AML-193 (cell line): ENCODE measurements at regions not wholly inside any gene's neighbourhood (a gene's known extent, or its start where the extent isn't known, plus 50 kb on each side); places are given as distances from the start of the nearest gene placed in this dataset.
"Not testable (repeated sequence)": the region's sequence is repeated elsewhere in the genome, so short reads cannot be mapped to it uniquely, and the experiment has no call there.

ENCODE experiments used
- DNase-seq, 2 experiments: peaks; one replicate each; lab custom pipeline; 2025; lab: John Stamatoyannopoulos, UW

DNA sequence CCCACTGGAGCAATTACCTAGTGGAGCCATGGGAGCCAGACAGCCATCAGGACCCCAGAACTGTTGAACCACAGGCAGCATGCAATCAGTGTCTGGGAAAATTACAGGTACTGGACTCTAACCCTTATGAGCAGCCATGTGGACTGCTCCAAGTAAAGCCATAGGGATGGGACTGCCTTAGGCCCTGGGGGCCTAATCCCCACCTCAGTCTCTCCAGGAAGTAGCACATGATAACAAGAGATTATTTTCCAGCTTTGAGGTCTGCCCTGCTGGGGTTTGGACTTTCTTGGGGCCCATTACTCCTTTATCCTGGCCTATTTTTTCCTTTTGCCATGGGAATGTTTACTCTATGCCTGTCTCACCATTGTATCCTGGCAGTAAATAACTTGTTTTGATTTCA, 226.8 kb downstream of the AEBP2 start:
- DNase-seq, result no peak

GRCh38 chr12:19669793-19670192, 230.5 kb downstream of the AEBP2 start:
- DNase-seq, result no peak

DNA sequence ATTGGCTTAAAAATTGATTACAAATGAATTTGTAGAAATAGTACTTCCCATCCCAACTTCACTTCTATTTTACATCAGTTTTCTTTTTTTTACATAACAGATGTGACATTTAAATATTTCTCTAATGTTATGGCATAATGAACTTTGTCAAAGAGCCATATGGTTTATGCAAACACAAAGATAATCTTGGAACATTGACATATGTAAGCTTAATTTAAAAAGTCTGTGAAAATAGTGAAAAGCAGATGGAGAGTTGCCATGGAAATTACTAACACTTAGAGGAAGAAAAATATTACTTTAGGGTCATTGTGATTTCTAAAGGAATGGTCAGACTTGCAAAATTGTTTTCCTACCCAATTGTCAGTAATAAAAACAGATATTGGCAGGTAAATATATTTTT, 232.4 kb downstream of the AEBP2 start:
- no peak for DNase-seq

DNA sequence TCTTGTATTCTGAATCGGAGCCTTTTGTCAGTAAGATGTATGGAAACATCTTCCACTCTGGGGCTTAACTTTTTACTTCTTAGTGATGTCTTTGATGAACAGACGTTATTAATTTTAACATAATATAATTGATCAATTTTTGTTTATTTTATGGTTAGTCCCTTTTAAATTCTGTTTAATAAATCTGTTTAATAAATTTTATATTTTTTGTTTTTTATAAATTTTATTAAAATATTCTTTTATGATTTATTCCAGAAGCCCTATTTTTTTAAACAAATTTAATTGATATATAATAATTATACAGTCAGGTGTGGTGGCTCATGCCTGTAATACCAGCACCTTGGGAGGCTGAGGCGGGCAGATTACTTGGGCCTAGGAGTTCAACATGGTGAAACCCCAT, 235.1 kb downstream of the AEBP2 start:
- no peak for DNase-seq

GRCh38 chr12:19675361-19675760, 236.1 kb downstream of the AEBP2 start:
- no peak for DNase-seq

DNA sequence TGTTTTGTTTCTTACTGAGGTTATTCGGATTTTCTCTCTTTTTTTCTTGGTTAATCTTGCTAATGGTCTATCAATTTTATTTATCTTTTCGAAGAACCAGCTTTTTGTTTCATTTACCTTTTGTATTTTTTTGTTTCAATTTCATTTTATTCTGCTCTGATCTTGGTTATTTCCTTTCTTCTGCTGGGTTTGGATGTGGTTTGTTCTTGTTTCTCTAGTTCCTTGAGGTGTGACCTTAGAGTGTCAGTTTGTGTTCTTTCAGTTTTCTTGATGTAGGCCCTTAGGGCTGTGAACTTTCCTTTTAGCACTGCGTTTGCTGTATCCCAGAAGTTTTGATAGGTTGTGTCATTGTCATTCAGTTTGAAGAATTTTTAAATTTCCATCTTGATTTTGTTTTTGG, 239.2 kb downstream of the AEBP2 start:
- not testable (repeated sequence) for DNase-seq

DNA sequence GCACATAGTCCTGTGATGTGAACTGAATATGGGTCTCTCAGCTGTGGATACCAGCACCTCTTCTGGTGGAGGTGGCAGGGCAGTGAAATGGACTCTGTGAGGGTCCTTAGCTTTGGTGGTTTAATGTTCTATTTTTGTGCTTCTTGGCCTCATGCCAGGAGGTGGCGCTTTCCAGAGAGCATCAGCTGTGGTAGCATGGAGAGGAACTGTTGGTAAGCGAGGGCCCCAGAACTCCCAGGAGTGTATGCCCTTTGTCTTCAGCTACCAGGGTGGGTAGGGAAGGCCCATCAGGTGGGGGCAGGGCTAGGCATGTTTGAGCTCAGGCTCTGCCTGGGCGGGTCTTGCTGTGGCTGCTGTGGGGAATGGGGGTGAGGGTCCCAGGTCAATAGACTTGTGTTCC, 241.7 kb downstream of the AEBP2 start:
- DNase-seq, result no peak

GRCh38 chr12:19683178-19683927, 244.1 kb downstream of the AEBP2 start:
- no peak for DNase-seq

- no peak for DNase-seq
Observed at GRCh38 chr12:19687371-19687770, 248.1 kb downstream of the AEBP2 start.

GRCh38 chr12:19688532-19688931, 249.2 kb downstream of the AEBP2 start:
- no peak for DNase-seq

GRCh38 chr12:19689226-19689625, 249.9 kb downstream of the AEBP2 start:
- no peak for DNase-seq

DNA sequence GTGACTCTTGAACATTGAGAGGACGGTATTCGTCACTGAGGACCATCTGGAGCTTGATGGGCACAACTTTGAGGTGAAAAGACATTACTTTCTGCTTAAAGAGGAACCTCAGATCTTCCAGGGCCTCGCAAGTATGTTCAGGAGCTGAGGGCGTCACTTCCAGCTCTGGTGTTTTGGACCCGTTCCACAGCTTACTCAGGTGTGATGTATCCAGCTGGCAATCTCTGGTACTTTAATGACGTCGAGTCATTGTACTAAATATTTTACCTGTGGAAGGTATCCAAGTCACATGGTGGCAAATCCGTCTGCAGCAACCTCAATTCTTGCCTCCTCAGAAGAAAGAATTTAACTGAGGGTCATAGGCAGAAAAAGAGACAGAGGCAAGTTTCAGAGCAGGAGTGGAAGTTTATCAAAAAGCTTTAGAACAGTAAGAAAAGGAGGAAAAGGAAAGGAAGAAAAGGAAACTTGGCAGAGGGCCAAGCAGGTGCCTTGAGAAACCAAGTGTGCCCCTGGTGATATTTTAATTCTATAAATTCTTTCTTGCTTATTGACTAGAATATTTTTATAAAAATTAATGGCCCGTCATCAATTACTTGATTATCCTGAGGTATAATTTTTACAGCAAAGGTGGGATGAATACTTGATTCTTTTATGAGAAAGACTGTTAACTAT, 250.6 kb downstream of the AEBP2 start:
- no peak for DNase-seq

DNA sequence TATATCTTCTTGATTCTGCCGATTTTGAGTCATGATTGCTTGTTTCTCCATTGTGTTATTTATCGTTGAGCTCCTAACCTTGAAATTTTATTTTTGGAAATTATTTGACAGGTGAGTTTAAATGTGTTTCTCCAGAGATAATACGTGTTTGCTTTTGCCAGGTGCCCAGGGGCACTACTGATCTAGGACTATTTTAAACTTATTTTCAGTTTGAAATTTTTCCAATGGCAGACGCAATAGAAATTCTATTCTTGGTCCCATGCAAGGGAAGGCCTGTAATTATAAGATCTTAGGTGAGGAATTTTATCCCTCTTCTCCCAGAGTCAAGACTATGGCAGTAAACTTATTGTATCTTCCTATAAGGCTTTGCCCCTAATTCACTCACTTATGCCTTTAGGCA, 252.8 kb downstream of the AEBP2 start:
- no peak for DNase-seq

DNA sequence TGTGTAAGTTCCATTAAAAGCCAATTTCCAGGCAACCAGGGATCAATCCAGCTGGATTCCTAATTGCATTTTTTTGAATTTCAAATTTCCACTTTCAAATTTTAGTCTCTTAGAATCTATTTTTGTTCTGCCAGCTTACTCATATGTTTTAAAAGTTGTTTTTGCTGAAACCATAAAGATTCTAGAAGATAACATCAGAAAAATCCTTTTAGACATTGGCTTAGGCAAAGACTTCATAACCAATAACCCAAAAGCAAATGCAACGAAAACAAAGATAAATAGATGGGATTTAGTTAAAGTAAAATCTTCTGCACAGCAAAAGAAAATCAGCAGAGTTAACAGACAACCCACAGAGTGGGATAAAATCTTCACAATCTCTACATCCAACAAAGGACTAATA, 253.3 kb downstream of the AEBP2 start:
- DNase-seq, result no peak

DNA sequence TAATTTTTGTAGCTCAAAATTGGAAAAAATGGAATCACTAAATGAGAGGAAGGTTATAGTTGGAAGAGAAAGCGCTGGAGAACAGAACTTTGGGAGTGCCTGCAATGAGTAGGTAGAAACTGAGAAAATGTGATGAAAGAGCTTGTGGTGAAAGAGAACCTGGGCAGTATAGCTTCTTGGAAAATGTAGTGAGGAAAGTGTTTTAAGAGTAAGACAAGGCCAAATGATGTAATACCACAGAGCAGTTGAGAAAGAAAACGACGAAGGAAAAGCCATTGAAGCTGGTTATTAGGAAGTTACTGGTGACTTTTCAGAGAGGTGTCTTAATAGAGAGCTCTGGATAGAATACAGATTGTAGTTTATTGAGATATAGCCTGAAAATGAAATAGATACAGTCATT, 255.3 kb downstream of the AEBP2 start:
- peak; percentile 97 for DNase-seq

GRCh38 chr12:19695244-19696098, 256.2 kb downstream of the AEBP2 start:
- no peak for DNase-seq

- no peak for DNase-seq
Observed at GRCh38 chr12:19700969-19701368, 261.7 kb downstream of the AEBP2 start.

DNA sequence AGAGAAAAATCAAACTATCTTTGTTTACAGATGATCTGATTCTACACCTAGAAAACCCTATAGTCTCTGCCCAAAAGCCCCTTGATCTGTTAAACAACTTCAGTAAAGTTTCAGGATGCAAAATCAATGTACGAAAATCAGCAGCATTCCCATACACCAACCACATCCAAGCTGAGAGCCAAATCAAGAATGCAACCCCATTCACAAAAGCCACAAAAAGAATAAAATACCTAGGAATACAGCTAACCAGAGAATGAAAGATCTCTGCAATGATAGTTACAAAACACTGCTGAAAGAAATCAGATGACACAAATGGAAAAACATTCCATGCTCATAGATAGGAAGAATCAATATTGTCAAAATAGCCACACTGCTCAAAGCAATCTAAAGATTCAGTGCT, 265.7 kb downstream of the AEBP2 start:
- no peak for DNase-seq

- no peak for DNase-seq
Observed at GRCh38 chr12:19706936-19707335, 267.6 kb downstream of the AEBP2 start.

- no peak for DNase-seq
Observed at GRCh38 chr12:19707948-19708409, 268.7 kb downstream of the AEBP2 start.

DNA sequence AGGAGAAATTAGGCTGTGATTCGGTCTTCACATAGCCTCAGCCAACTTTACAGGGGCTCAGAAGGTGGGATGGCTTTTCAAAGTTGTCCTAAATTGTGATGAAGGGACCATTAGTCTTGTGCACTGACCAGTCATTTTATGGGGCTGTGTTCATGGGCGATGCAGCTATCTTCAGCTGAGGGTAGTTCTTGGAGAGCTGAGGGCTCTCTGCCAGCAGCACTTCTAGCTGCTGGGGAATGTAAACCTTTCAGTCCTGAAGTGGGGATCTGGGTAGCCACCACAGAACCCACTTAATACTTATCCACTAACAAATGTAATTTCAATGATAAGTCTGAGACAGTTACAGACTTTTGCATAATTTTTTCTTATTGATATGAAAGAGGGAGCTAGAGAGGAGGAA, 270.6 kb downstream of the AEBP2 start:
- DNase-seq, result no peak
